Kidney (tissue), 13 donors: ENCODE measurements at regions not wholly inside any gene's neighbourhood (a gene's known extent, or its start where the extent isn't known, plus 50 kb on each side); places are given as distances from the start of the nearest gene placed in this dataset.
A peak's percentile ranks its signal among the peaks of the same experiment; 100 is the strongest.

Experiments used
- DNase-seq, 5 donors: peaks; one replicate each; pipeline ENCODE4 v3.0.0-alpha.2; 2013 to 2020
- FAIRE-seq: peaks from 2 replicates; lab custom pipeline; 2012; peaks lifted over from hg19 to GRCh38; lab: Jason Lieb, UNC
- H3K27ac ChIP-seq, 2 donors: one replicate each; pipeline ENCODE4 v1.7.0; 2013; ENCODE audit warnings: low read depth in 2 of 2, low read length in 2 of 2, inconsistent platforms in 1 of 2
- H3K27me3 ChIP-seq: one replicate; pipeline ENCODE4 v1.7.1; 2013; ENCODE audit warnings: low read length, inconsistent platforms; ENCODE audit not compliant: control insufficient read depth, insufficient read depth
- H3K36me3 ChIP-seq, 3 donors: one replicate each; pipeline versions ENCODE4 v1.7.0 to v1.7.1; 2013; ENCODE audit warnings: low read length in 3 of 3, control low read depth in 1 of 3, inconsistent platforms in 1 of 3; ENCODE audit not compliant: insufficient read depth in 3 of 3, control insufficient read depth in 2 of 3
- H3K4me1 ChIP-seq, 3 donors: one replicate each; pipeline versions ENCODE4 v1.7.0 to v1.7.1; 2013; ENCODE audit warnings: low read length in 3 of 3, inconsistent platforms in 1 of 3, low read depth in 1 of 3; ENCODE audit not compliant: control insufficient read depth in 2 of 3, insufficient read depth in 2 of 3
- H3K4me3 ChIP-seq, 3 donors: one replicate each; pipeline versions ENCODE4 v1.7.0 to v1.8.1; 2013; ENCODE audit warnings: low read length in 3 of 3, control low read depth in 1 of 3, inconsistent platforms in 1 of 3
- H3K9ac ChIP-seq, 3 donors: one replicate each; pipeline versions ENCODE4 v1.7.0 to v1.7.1; 2013; ENCODE audit warnings: low read length in 3 of 3, control low read depth in 1 of 3, inconsistent platforms in 1 of 3
- H3K9me3 ChIP-seq, 3 donors: one replicate each; pipeline versions ENCODE4 v1.7.0 to v1.7.1; 2013; ENCODE audit warnings: low read length in 3 of 3, control low read depth in 1 of 3, inconsistent platforms in 1 of 3; ENCODE audit not compliant: control insufficient read depth in 2 of 3, insufficient read depth in 1 of 3
- CTCF ChIP-seq: IDR thresholded peaks from 3 replicates; pipeline ENCODE4 v1.5.1; 2012; ENCODE audit warnings: mild to moderate bottlenecking, moderate library complexity, borderline replicate concordance; ENCODE audit not compliant: insufficient read depth; ENCODE audit errors: extremely low read depth
- intact Hi-C: fragments of 100-400 bp; cut with DNase I; formaldehyde crosslinking; loops from one replicate; pipeline ENCODE4 v1.11.1; 2022
- donor health status: control.
- donor health status: control.
- donor health status: control.
- donor health status: control.
- donor health status: control.
- donor health status: DM: yes; HTN: yes; CAD: no.
- donor health status: Normal renal cell carcinoma (clear cell type).

GRCh38 chr3:109569135-109569846 is 231.9 kb upstream of the DPPA4 start:
- no peak for FAIRE-seq
- Histone ChIP-seq H3K36me3 (no peaks in the 10 kb centered on the region), H3K4me3 (no peak overlapping the region), H3K9ac (no peak overlapping the region), H3K4me1 (no peaks in the 10 kb centered on the region), H3K27ac (no peak overlapping the region), H3K9me3 (no peaks in the 10 kb centered on the region), H3K27me3 (no peaks in the 10 kb centered on the region)
- no peak for TF ChIP-seq CTCF
- DNase-seq, result no peak
- intact Hi-C loops, result no loop called here

- Histone ChIP-seq H3K27ac (no peak overlapping the region), H3K4me3 (no peak overlapping the region), H3K9ac (no peak overlapping the region), H3K36me3 (no peaks in the 10 kb centered on the region), H3K4me1 (no peaks in the 10 kb centered on the region), H3K27me3 (no peaks in the 10 kb centered on the region), H3K9me3 (no peaks in the 10 kb centered on the region)
- intact Hi-C loops, result no loop called here
- DNase-seq, result no peak
- FAIRE-seq, result no peak
- no peak for TF ChIP-seq CTCF
These were observed 233.1 kb upstream of the DPPA4 start for GRCh38 chr3:109570408-109570807.

GRCh38 chr3:109572301-109572700 is 235.0 kb upstream of the DPPA4 start:
- H3K4me3 ChIP-seq, result no peak overlapping the region
- DNase-seq (no peak), FAIRE-seq (no peak)
- H3K9ac ChIP-seq, result no peak overlapping the region
- intact Hi-C loops, result no loop called here
- no peaks in the 10 kb centered on the region for H3K9me3 ChIP-seq
- no peak overlapping the region for H3K27ac ChIP-seq
- TF ChIP-seq CTCF, result no peak
- no peaks in the 10 kb centered on the region for H3K36me3 ChIP-seq
- H3K27me3 ChIP-seq, result no peaks in the 10 kb centered on the region
- H3K4me1 ChIP-seq, result no peaks in the 10 kb centered on the region

GRCh38 chr3:109596991-109597390 is 259.6 kb upstream of the DPPA4 start:
- H3K36me3 ChIP-seq, result no peaks in the 10 kb centered on the region
- H3K27me3 ChIP-seq, result no peaks in the 10 kb centered on the region
- FAIRE-seq (no peak), DNase-seq (peak in 2 of 5 donors; percentile 62 to 71)
- H3K4me1 ChIP-seq, result no peaks in the 10 kb centered on the region
- no peak overlapping the region for H3K4me3 ChIP-seq
- no peaks in the 10 kb centered on the region for H3K9me3 ChIP-seq
- intact Hi-C loops, result no loop called here
- no peak for TF ChIP-seq CTCF
- H3K27ac ChIP-seq, result no peak overlapping the region
- H3K9ac ChIP-seq, result no peak overlapping the region
